ENCODE measurements at regions not wholly inside any gene's neighbourhood (a gene's known extent, or its start where the extent isn't known, plus 50 kb on each side); places are given as distances from the start of the nearest gene placed in this dataset.

DNA sequence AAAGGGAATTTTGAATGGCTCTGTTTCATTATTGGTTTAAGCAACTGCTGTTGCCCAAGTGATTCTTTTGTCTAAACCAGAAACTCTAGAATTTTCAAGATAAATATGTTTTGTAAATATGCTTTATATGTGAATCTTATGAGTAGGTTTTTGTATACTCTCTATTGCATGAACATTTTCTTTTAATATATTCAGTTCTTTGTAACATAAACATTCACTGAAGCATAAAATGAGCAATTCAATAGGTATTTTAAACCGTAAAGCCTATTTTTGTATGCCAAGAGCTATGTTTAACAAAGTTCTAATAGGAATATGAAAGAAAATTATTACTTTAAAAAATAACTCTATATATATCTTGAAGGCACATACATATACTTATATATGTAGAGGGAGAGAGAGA is 293.1 kb downstream of the PSAT1 start:
- peaks cover 24% of the 10 kb centered on the region for H3K4me1 ChIP-seq (replicated peaks)
- H3K9me3 ChIP-seq (replicated peaks), result no peaks in the 10 kb centered on the region
- H3K27me3 ChIP-seq (replicated peaks), result no peaks in the 10 kb centered on the region
- H3K36me3 ChIP-seq, result no peaks in the 10 kb centered on the region
- DNase-seq (ENCODE audit: low read depth in 1 of 2, low spot score in 2 of 2), result no peak
- H3K4me3 ChIP-seq, result no peak overlapping the region
- peak overlapping the region; percentile 29; the same call in 1 of the 2 replicates for H3K27ac ChIP-seq

DNA sequence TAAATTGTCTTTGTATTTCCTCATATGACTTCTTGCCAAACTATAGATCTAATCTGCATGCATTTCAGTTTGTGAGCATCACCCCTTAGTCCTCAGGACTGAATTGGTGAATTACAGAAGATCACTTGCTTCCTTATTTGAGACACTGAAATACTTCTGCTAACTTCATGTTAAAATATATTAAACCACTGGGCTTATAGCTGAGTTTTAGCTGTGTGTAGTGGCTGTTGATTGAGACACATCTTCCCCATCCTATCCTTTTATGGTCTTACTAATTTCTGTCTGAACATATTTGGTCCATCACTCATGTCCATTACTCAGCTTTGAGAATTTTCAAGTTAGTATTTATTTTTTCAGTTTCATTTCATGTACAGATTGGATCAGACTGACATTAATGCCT is 295.9 kb downstream of the PSAT1 start:
- Histone ChIP-seq H3K36me3 (no peaks in the 10 kb centered on the region), H3K4me3 (no peak overlapping the region), H3K4me1 (replicated peaks) (peaks cover 28% of the 10 kb centered on the region), H3K9me3 (replicated peaks) (no peaks in the 10 kb centered on the region), H3K27ac (peak overlapping the region; percentile 33), H3K27me3 (replicated peaks) (no peaks in the 10 kb centered on the region)
- peak in 1 of 2 experiments; percentile 11 for DNase-seq (ENCODE audit: low read depth in 1 of 2, low spot score in 2 of 2)

DNA sequence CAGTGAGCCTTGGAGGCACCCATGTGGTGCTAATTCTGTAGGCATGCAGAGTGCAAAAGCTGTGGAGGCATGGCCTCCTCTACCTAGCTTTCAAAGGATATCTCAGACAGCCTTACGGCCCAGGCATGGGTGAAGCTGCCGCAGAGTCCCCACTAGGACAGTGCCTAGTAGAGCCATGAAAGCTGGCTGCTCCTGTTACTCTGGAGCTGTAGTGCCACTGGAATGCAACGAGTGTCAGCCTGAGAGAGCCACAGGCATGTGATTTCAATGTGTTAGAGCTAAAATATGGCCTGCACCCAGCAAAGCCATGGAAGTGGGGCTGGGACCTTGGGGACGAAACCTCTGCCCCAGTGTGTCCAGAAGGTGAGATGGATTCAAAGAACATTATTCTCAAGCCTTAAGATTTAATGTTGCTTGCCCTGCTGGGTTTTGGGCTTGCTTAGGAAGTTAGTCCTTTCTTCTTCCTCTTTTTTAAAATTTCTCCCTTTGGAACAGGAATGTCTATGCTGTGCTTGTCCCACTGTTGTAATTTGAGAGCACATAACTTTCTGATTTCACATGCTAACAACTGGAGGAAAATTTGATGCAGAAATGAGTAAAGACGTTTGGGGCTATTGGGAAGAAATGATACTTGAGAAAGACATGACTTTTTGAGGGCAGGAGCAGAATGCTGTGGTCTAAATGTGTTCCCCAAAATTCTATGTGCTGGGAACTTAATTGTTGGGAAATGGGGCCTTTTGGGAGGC is 298.4 kb downstream of the PSAT1 start:
- H3K36me3 ChIP-seq, result no peaks in the 10 kb centered on the region
- H3K4me3 ChIP-seq, result no peak overlapping the region
- peaks cover 19% of the 10 kb centered on the region for H3K4me1 ChIP-seq (replicated peaks)
- no peaks in the 10 kb centered on the region for H3K9me3 ChIP-seq (replicated peaks)
- no peak overlapping the region for H3K27ac ChIP-seq
- no peak for DNase-seq (ENCODE audit: low read depth in 1 of 2, low spot score in 2 of 2)
- H3K27me3 ChIP-seq (replicated peaks), result no peaks in the 10 kb centered on the region

DNA sequence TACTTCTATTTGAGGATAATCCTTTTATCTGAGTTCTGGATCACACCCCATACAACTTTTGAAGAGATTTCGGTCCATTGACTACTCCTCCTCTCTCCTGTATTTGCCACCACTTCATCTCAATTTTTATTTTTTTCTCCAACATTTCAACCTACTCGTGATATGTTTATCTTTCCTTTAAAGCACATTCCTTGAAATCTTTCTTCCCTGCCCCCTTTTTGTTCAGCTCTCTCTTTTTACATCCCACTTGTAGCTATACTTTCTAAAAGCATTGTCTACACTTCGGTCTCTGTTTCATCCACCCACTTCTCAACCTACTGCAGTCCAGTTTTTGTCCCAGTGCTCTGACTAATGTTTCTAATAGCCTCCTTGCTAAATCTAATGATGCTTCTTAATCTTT is 299.4 kb downstream of the PSAT1 start:
- Histone ChIP-seq H3K4me1 (replicated peaks) (peaks cover 18% of the 10 kb centered on the region), H3K9me3 (replicated peaks) (no peaks in the 10 kb centered on the region), H3K27me3 (replicated peaks) (no peaks in the 10 kb centered on the region), H3K4me3 (no peak overlapping the region), H3K36me3 (no peaks in the 10 kb centered on the region), H3K27ac (no peak overlapping the region)
- no peak for DNase-seq (ENCODE audit: low read depth in 1 of 2, low spot score in 2 of 2)

DNA sequence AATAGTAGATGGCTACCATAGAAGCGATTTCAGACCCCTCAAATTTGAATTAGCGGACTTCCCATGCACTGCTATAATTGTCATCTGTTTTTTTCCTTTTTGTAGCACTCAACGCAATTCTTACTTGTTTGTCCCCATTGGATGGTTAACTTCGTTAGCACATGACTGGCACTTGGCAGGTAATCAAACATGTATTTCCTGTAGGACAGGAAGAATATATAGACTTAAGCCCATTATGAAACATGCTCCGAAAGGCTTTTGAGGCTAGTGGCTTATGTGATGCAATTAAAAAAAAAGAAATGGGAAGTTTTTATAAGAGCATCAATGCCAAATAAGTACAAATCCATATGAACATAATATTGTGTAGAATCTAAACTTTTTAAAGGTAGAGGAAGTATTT is 301.2 kb downstream of the PSAT1 start:
- H3K4me1 ChIP-seq (replicated peaks), result peaks cover 19% of the 10 kb centered on the region
- no peak overlapping the region for H3K4me3 ChIP-seq
- no peaks in the 10 kb centered on the region for H3K36me3 ChIP-seq
- no peaks in the 10 kb centered on the region for H3K27me3 ChIP-seq (replicated peaks)
- no peak for DNase-seq (ENCODE audit: low read depth in 1 of 2, low spot score in 2 of 2)
- no peaks in the 10 kb centered on the region for H3K9me3 ChIP-seq (replicated peaks)
- H3K27ac ChIP-seq, result no peak overlapping the region

DNA sequence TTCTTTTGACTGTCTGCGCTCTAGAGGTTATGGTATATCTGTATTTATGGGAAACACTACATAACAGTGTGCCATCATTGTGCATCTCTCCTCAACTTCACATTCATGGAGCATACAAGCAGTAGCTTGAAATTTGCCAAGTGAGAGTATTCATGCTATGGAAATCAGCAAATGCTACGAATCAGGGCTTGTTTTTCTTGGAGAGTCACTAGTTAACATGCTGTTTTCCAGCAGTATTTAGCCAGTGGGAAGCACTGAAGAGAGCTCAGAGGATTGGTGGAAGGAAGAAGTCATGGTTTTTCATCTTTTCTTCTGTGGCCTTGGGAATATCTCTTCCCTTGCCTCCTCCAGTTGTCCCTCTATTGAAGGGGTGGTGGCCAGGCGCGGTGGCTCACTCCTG is 303.0 kb downstream of the PSAT1 start:
- Histone ChIP-seq H3K4me1 (replicated peaks) (peaks cover 14% of the 10 kb centered on the region), H3K27me3 (replicated peaks) (no peaks in the 10 kb centered on the region), H3K27ac (no peak overlapping the region), H3K9me3 (replicated peaks) (no peaks in the 10 kb centered on the region), H3K36me3 (no peaks in the 10 kb centered on the region), H3K4me3 (no peak overlapping the region)
- no peak for DNase-seq (ENCODE audit: low read depth in 1 of 2, low spot score in 2 of 2)

DNA sequence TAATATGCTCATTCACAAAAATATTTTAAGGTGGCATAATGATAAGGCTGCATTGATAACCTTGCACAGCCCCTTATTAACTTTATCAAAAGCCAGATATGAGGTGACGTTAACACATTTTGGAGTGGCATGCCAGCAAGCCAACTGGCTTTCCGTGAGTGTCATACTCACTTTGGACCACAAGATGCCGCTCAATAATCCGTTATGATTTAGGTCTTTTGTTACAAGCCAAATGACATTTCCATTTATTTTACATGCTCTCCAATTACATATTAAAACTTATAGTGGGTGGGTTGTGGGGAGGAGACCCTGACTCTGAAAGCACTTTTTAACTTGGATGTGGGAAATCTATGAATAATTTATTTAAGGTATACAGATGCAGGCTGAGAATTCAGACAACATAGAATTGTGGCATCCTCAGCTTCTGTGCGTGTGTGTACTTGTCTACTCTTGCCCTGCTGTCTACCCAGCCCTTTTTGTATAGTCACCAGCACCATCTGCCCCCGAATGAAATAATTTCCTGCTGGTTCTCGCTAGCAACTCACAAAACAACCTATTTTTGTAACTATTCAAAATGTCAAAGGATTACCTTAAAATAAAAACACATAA is 305.1 kb downstream of the PSAT1 start:
- Histone ChIP-seq H3K4me1 (replicated peaks) (peaks cover 21% of the 10 kb centered on the region), H3K9me3 (replicated peaks) (no peaks in the 10 kb centered on the region), H3K27ac (peak overlapping the region; percentile 41), H3K27me3 (replicated peaks) (no peaks in the 10 kb centered on the region), H3K36me3 (no peaks in the 10 kb centered on the region), H3K4me3 (no peak overlapping the region)
- DNase-seq (ENCODE audit: low read depth in 1 of 2, low spot score in 2 of 2), result peak; percentile 47 to 52

DNA sequence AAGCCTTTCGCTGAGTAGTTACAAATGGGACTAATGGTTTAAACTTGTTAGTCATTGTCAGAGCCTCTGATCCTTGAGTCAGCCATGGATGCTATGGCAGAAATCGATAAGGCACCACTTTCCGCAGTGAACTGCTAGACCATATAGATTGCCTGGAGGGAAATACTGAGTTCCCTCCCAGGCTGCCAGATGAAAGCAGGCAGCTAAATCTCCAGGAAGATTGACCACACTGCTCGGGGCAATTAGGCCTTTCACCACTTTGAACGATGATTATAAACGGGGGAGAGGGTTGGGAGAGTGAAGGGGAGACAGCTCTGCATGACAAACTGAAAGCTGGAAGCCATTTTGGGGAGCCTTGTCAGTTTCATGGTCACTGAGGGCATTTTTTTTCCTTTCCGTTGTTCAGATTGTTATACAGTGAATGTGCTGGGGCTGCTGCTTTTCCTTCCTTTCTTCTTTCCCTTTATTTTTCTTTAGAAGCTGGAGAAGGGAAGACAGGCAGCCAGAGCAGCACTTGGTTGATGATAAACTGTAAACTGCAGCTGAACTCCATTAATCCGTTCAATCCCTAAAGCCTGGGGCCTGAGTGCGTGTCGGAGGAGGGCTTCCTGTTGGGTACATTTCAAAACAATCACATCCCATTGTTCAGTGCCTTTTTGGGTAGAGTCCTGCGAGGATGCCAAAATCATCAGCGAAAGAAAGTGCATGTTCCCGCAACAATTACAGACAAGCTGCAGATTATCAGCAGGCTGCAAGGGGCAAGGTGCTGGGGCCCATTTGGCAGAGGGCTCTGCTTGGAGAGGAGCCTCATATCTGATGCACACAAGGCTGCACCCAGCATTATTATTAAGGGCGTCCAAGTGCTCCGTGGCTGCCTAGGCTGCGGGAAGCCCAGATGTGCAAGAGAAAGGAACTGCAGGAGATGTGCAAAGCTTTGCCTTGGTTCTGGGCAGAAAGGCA is 308.4 kb downstream of the PSAT1 start:
- no peaks in the 10 kb centered on the region for H3K36me3 ChIP-seq
- H3K27ac ChIP-seq, result no peak overlapping the region
- no peak for DNase-seq (ENCODE audit: low read depth in 1 of 2, low spot score in 2 of 2)
- H3K4me1 ChIP-seq (replicated peaks), result peaks cover 21% of the 10 kb centered on the region
- H3K9me3 ChIP-seq (replicated peaks), result no peaks in the 10 kb centered on the region
- no peaks in the 10 kb centered on the region for H3K27me3 ChIP-seq (replicated peaks)
- H3K4me3 ChIP-seq, result no peak overlapping the region

DNA sequence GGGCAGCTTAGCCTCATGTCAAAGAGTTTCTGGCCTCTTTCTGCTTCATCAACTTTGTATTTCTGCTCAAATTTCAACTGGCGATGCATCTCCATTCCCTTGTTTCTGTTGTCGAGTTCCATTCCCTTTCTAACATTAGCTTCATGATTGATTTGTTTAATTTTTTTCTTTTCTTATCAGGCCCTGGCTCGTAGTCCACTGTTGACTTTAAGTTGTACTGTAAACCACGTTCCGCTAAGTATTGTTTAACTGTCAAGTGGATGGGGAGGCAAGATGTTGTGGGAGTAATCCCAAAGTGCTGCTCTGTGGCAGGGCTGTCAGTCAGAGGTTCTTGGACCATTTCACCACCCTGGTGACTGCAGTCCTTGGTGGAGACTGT is 309.1 kb downstream of the PSAT1 start:
- no peak overlapping the region for H3K27ac ChIP-seq
- DNase-seq (ENCODE audit: low read depth in 1 of 2, low spot score in 2 of 2), result no peak

DNA sequence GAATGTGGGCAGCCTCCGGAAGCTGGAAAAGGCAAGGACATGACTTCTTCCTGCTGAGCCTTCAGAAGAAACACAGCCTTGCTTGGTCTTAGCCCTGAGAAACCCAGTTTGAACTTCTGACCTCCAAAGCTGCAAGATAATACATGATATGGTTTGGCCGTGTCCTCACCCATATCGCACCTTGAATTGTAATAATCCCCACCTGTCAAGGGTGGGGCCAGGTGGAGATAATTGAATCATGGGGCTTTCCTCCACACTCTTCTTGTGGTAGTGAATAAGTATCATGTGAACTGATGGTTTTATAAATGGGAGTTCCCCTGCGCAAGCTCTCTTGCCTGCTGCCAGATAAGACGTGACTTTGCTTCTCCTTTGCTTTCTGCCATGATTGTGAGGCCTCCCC is 310.9 kb downstream of the PSAT1 start:
- H3K27me3 ChIP-seq (replicated peaks), result no peaks in the 10 kb centered on the region
- DNase-seq (ENCODE audit: low read depth in 1 of 2, low spot score in 2 of 2), result no peak
- peaks cover 30% of the 10 kb centered on the region for H3K4me1 ChIP-seq (replicated peaks)
- no peak overlapping the region for H3K27ac ChIP-seq
- no peaks in the 10 kb centered on the region for H3K36me3 ChIP-seq
- no peaks in the 10 kb centered on the region for H3K9me3 ChIP-seq (replicated peaks)
- no peak overlapping the region for H3K4me3 ChIP-seq

More for the DNA sequence above, 309.1 kb downstream of the PSAT1 start:
- Histone ChIP-seq H3K36me3 (no peaks in the 10 kb centered on the region), H3K27me3 (replicated peaks) (no peaks in the 10 kb centered on the region), H3K9me3 (replicated peaks) (no peaks in the 10 kb centered on the region), H3K4me1 (replicated peaks) (peaks cover 21% of the 10 kb centered on the region), H3K4me3 (no peak overlapping the region)

DNA sequence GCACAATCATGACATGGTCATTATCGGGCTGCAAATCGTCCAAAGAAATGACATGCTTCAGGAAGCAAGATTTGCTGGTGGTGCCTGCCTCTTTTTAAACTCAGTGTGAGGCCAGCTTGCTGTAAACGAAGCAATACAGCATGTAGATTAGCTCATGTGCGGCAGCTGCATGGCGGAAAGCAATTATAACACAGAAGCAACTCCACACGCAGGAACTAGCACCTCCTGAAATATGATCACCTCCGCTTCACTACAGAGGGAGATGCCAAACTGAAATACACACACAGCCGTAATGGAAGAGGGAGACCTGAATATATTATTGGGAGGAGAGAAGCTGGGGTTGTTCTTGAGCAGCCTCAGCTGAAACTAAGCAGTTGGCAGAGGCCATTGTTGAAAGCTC is 312.5 kb downstream of the PSAT1 start:
- no peak overlapping the region for H3K4me3 ChIP-seq
- peaks cover 37% of the 10 kb centered on the region for H3K4me1 ChIP-seq (replicated peaks)
- no peaks in the 10 kb centered on the region for H3K36me3 ChIP-seq
- DNase-seq (ENCODE audit: low read depth in 1 of 2, low spot score in 2 of 2), result no peak
- H3K9me3 ChIP-seq (replicated peaks), result no peaks in the 10 kb centered on the region
- H3K27ac ChIP-seq, result no peak overlapping the region
- no peaks in the 10 kb centered on the region for H3K27me3 ChIP-seq (replicated peaks)

DNA sequence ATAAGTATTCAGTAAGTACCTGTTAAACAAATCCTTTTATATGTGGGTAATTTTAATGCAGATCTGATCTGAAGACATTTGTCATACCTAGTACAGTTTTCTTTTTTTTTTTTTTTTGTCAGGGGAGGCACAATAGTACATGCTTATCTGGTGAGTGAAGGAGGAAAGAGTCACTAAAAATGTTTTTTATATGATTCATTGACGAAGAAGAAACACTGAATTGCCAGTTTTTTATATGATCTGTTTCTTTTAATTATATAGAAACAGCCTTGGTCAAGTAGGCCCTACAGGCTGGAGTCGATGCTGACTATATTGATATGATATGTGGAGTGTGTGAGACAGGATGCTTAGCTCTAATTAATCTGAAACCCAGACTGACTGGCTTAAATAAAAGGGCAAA is 315.2 kb downstream of the PSAT1 start:
- Histone ChIP-seq H3K27me3 (replicated peaks) (no peaks in the 10 kb centered on the region), H3K36me3 (no peaks in the 10 kb centered on the region), H3K9me3 (replicated peaks) (no peaks in the 10 kb centered on the region), H3K4me1 (replicated peaks) (peaks cover 26% of the 10 kb centered on the region), H3K4me3 (no peak overlapping the region), H3K27ac (peak overlapping the region; percentile 81)
- peak in 1 of 2 experiments; percentile 39 for DNase-seq (ENCODE audit: low read depth in 1 of 2, low spot score in 2 of 2)

DNA sequence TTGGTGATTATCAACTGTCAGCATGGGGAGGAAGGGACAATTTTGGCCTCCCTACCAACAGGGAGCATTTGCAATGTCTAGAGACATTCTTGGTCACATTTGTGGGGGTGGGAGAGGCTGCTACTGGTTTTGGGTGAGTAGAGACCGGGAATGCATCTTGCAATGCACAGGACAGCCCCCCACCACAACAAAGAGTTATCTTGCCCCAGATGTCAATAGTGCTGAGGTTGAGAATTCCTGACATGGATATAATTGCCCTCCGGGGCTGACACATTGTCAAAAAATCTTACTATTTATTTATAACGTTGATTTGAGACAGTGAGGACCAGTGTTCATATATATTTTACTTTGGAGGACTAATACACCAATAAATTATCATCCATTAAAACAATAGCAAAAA is 316.1 kb downstream of the PSAT1 start:
- H3K4me1 ChIP-seq (replicated peaks), result peaks cover 26% of the 10 kb centered on the region
- H3K9me3 ChIP-seq (replicated peaks), result no peaks in the 10 kb centered on the region
- no peak overlapping the region for H3K4me3 ChIP-seq
- DNase-seq (ENCODE audit: low read depth in 1 of 2, low spot score in 2 of 2), result peak; percentile 64 to 74
- H3K27ac ChIP-seq, result peak overlapping the region; percentile 81
- H3K27me3 ChIP-seq (replicated peaks), result no peaks in the 10 kb centered on the region
- H3K36me3 ChIP-seq, result no peaks in the 10 kb centered on the region

DNA sequence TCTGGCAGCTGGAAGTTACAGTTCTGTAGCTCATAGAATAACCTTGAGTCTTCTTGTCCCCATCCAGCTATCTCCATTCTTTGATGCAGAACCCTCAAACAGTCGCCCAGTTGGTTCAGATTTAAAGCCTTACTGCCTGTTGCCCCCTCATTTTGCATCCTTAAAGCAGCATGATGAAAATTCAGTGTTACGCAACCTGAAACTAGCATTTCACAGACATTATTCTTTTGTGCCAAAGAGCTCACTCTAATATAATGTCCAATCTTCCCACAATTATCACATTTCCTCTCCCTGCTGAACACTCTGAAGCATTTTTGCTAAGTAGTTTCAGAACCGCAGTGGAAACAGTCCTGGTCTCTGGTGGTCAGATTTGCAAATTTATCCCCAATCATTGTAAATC is 318.0 kb downstream of the PSAT1 start:
- Histone ChIP-seq H3K27ac (no peak overlapping the region), H3K9me3 (replicated peaks) (no peaks in the 10 kb centered on the region), H3K4me3 (no peak overlapping the region), H3K36me3 (no peaks in the 10 kb centered on the region), H3K4me1 (replicated peaks) (peaks cover 26% of the 10 kb centered on the region), H3K27me3 (replicated peaks) (no peaks in the 10 kb centered on the region)
- no peak for DNase-seq (ENCODE audit: low read depth in 1 of 2, low spot score in 2 of 2)
